Uterus (tissue), 2 donors: ENCODE measurements at regions not wholly inside any gene's neighbourhood (a gene's known extent, or its start where the extent isn't known, plus 50 kb on each side); places are given as distances from the start of the nearest gene placed in this dataset.

ENCODE experiments used
- POLR2A ChIP-seq, 2 donors: fragments of 450-650 bp; IDR thresholded peaks; one replicate each; pipeline ENCODE4 v1.6.1; 2016; ENCODE audit warnings: antibody characterized with exemption in 2 of 2, mild to moderate bottlenecking in 1 of 2, moderate library complexity in 1 of 2
- TF ChIP-seq, protein P1 (sequence below), 4 experiments: fragments of 200-600 bp in 2 of 4; fragments of 450-650 bp in 2 of 4; sonication (generic) in 2 of 4; IDR thresholded peaks; one replicate each; pipeline ENCODE4 v1.5.1; 2016 to 2019; ENCODE audit warnings: antibody characterized with exemption in 4 of 4, mild to moderate bottlenecking in 2 of 4, moderate library complexity in 1 of 4

DNA sequence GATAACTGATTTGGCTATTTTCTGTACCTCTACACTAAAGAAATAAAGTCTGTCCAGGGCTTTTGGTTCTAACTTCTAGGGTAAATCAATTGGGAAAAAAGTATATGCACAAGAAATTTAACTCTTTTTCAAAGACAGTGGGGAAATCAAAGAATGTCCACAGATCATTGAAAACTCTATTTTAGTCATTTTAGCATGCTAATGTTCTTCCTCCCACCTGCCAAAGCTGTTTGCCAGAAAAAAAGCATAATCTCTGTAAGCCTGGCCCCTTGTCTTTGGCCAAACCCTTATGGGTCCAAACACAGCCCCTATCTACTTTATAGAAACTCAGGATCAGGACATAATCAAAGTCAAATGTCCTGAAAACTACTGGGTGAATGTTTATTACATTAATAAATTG is 302.2 kb upstream of the ESRRG start:
- TF ChIP-seq, protein P1, sequence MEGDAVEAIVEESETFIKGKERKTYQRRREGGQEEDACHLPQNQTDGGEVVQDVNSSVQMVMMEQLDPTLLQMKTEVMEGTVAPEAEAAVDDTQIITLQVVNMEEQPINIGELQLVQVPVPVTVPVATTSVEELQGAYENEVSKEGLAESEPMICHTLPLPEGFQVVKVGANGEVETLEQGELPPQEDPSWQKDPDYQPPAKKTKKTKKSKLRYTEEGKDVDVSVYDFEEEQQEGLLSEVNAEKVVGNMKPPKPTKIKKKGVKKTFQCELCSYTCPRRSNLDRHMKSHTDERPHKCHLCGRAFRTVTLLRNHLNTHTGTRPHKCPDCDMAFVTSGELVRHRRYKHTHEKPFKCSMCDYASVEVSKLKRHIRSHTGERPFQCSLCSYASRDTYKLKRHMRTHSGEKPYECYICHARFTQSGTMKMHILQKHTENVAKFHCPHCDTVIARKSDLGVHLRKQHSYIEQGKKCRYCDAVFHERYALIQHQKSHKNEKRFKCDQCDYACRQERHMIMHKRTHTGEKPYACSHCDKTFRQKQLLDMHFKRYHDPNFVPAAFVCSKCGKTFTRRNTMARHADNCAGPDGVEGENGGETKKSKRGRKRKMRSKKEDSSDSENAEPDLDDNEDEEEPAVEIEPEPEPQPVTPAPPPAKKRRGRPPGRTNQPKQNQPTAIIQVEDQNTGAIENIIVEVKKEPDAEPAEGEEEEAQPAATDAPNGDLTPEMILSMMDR (IDR thresholded peaks at IDR 0.05) = no peak
- TF ChIP-seq POLR2A (IDR thresholded peaks at IDR 0.05) = no peak
